Fibroblast of pulmonary artery (primary cell): ENCODE measurements at regions not wholly inside any gene's neighbourhood (a gene's known extent, or its start where the extent isn't known, plus 50 kb on each side); places are given as distances from the start of the nearest gene placed in this dataset.

Experiments used
- DNase-seq: peaks from one replicate; pipeline ENCODE4 v3.0.0-alpha.2; 2010; ENCODE audit warnings: low read depth
- H3K4me3 ChIP-seq: replicated peaks from 2 replicates; pipeline ENCODE4 v1.5.1; 2011; ENCODE audit warnings: low read depth, mild to moderate bottlenecking, control low read depth, low read length, moderate library complexity
- TF ChIP-seq, protein P1 (sequence below): IDR thresholded peaks from 2 replicates; pipeline ENCODE4 v1.5.1; 2011; ENCODE audit warnings: mild to moderate bottlenecking, control low read depth, low read length, inconsistent platforms; ENCODE audit errors: missing control alignments

DNA sequence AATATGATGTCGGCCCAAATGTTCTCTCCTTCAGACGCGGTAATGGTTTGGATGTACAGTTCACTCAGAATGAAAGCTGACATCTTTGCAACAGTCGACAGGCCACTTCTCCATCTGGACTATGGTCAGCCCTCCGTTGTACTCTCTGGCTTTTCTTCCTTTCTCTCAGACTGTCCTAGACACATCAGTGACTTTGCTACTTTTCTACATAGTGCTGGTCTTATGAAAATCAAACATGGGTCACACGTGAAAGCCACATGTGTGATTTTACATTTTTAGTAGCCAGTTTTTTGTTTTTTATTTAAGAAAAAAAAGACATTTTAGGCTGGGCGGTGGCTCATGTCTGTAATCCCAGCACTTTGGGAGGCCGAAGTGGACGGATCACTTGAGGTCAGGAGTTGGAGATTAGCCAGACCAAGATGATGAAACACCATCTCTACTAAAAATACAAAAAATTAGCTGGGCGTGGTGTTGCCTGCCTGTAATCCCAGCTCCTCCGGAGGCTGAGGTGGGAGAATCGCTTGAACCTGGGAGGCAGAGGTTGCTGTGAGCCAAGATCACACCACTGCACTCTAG is 644.1 kb downstream of the KCNJ2 start:
- TF ChIP-seq, protein P1, sequence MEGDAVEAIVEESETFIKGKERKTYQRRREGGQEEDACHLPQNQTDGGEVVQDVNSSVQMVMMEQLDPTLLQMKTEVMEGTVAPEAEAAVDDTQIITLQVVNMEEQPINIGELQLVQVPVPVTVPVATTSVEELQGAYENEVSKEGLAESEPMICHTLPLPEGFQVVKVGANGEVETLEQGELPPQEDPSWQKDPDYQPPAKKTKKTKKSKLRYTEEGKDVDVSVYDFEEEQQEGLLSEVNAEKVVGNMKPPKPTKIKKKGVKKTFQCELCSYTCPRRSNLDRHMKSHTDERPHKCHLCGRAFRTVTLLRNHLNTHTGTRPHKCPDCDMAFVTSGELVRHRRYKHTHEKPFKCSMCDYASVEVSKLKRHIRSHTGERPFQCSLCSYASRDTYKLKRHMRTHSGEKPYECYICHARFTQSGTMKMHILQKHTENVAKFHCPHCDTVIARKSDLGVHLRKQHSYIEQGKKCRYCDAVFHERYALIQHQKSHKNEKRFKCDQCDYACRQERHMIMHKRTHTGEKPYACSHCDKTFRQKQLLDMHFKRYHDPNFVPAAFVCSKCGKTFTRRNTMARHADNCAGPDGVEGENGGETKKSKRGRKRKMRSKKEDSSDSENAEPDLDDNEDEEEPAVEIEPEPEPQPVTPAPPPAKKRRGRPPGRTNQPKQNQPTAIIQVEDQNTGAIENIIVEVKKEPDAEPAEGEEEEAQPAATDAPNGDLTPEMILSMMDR: no peak
- no peak overlapping the region for H3K4me3 ChIP-seq
- peak; percentile 41 for DNase-seq

DNA sequence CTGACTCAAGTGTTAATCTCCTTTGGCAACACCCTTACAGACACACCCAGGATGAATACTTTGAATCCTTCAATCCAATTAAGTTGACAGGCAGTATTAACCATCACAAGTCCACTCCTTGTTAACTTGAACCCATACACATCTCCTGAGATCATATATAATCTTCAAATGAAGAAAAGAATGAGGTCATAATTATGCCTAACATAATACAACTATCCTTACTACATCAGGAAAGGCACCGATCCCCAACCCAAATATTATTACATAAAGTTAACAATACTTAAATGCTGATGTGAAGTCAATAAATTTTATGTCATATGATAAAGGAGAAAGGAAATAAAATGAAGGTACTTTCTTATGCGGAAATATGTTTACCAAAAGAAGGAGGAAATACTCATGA is 649.9 kb downstream of the KCNJ2 start:
- no peak for DNase-seq
- no peak overlapping the region for H3K4me3 ChIP-seq
- TF ChIP-seq, protein P1: no peak

DNA sequence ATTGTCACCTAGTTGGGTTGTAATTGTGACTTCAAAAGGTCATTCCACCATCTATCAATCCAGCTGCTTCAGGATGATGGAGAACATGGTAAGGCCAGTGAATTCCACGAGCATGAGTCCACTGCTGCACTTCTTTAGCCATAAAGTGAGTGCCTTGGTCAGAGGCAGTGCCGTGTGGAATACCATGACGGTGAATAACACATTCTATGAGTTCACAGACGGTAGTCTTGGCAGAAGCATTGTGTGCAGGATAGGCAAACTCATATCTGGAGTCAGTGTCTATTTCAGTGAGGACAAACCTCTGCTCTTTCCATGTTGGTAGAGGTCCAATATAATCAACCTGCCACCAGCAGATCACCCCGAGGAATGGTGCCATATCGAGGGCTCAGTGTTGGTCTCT is 650.9 kb downstream of the KCNJ2 start:
- no peak for DNase-seq
- TF ChIP-seq, protein P1: no peak
- H3K4me3 ChIP-seq: no peak overlapping the region

DNA sequence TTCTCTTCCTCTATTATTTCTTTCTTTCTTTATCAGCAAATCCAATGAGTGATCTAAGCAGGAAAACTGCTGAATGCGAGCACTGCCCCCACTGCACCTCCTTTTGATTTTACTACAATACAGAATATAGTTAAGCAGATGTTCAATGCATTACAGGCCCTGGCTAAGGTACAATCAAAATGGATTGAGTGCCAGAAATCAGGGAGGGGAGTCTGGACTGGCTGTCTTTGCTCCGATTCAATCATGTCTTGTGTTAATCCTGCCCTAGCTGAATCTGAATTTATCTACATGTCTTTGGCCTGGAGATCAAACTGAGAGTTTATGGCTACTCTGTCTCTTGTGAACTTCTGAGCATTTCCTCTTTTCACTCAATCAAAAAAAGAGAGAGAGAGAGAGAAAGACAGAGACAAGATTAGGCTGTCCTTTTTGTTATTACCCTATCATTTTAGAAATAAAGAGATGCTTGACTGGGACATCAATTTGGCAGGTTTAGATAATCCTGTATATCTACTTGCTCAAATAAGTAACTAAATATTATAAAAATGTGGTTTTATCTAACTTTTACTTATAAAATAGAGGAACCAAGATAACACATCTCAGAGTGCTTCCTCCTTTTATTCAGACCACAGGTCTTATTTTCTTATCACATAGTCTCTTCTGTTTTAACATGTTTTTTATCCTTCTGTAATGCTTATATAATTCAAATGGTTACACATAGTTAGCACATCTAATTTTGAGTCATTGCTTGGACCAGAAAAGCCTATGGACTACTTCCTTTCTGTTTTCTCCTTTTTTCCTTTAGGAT is 656.2 kb downstream of the KCNJ2 start:
- TF ChIP-seq, protein P1: no peak
- peak; percentile 9 for DNase-seq
- H3K4me3 ChIP-seq: no peak overlapping the region

DNA sequence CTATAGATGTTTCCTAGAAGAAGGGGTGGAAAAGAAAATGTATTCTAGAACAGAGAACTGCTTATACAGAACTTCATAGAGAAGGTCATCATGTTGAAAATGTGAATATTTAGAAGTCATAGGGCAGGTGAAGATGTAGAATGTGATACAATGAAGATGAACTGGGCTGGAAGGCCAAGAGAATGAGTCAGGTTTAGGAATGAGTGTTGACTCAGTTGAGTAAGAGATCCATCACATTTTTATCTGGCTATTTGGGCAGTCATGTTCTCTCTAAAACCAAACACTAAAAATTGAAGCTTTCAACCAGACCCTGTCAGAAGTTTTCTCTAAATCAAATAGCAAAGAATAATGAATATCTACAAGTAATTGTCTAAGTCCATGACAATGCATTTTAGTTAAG is 660.5 kb downstream of the KCNJ2 start:
- no peak overlapping the region for H3K4me3 ChIP-seq
- TF ChIP-seq, protein P1: no peak
- DNase-seq: no peak

DNA sequence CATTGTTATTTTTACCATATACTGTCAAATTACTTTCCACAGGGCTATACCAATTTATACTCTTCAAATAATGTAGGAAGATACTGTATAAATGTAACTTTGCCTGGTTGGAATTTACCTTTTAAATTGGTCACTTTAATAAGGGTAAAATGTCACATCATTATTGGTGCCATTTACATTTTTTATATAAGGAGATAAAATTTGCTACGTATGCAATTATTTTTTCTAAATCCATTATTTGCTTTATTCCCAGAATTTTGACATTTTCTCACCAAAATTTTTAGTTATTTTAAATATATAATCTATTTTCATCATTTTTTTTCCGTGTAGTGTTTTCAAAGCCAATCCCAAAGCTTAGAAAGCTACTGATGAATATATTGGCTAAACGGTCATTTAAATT is 664.7 kb downstream of the KCNJ2 start:
- DNase-seq: no peak
- TF ChIP-seq, protein P1: no peak
- H3K4me3 ChIP-seq: no peak overlapping the region
